UCSD-AML1 (cell line): ENCODE measurements at regions not wholly inside any gene's neighbourhood (a gene's known extent, or its start where the extent isn't known, plus 50 kb on each side); places are given as distances from the start of the nearest gene placed in this dataset.
"Not testable (repeated sequence)": the region's sequence is repeated elsewhere in the genome, so short reads cannot be mapped to it uniquely, and the experiment has no call there.

ENCODE experiments used
- DNase-seq: peaks from one replicate; lab custom pipeline; 2025; ENCODE audit not compliant: unreplicated experiment; lab: John Stamatoyannopoulos, UW

- no peak for DNase-seq
Observed at GRCh38 chr4:189835505-189835904, 105.2 kb upstream of the FRG1 start.

- no peak for DNase-seq
Observed at GRCh38 chr4:189837471-189837870, 103.2 kb upstream of the FRG1 start.

- DNase-seq = no peak
Observed at GRCh38 chr4:189838821-189839497, 101.7 kb upstream of the FRG1 start.

GRCh38 chr4:189840356-189840755 lies 100.3 kb upstream of the FRG1 start:
- no peak for DNase-seq

- no peak for DNase-seq
Observed at GRCh38 chr4:189843413-189844009, 97.2 kb upstream of the FRG1 start.

GRCh38 chr4:189845145-189845846 lies 95.4 kb upstream of the FRG1 start:
- DNase-seq = no peak

- DNase-seq = not testable (repeated sequence)
Observed at GRCh38 chr4:189846094-189846493, 94.6 kb upstream of the FRG1 start.

GRCh38 chr4:189846608-189847007 lies 94.1 kb upstream of the FRG1 start:
- not testable (repeated sequence) for DNase-seq

- DNase-seq = not testable (repeated sequence)
Observed at GRCh38 chr4:189848672-189849071, 92.0 kb upstream of the FRG1 start.

- no peak for DNase-seq
Observed at GRCh38 chr4:189850239-189850856, 90.3 kb upstream of the FRG1 start.

GRCh38 chr4:189858435-189858834 lies 82.2 kb upstream of the FRG1 start:
- DNase-seq = no peak

GRCh38 chr4:189861101-189861500 lies 79.6 kb upstream of the FRG1 start:
- no peak for DNase-seq

GRCh38 chr4:189869236-189869635 lies 71.4 kb upstream of the FRG1 start:
- no peak for DNase-seq

GRCh38 chr4:189870511-189871234 lies 70.0 kb upstream of the FRG1 start:
- no peak for DNase-seq

GRCh38 chr4:189874591-189874990 lies 66.1 kb upstream of the FRG1 start:
- DNase-seq = no peak

- DNase-seq = not testable (repeated sequence)
Observed at GRCh38 chr4:189881190-189881589, 59.5 kb upstream of the FRG1 start.

GRCh38 chr4:189888407-189888806 lies 52.3 kb upstream of the FRG1 start:
- not testable (repeated sequence) for DNase-seq
